ENCODE measurements at regions not wholly inside any gene's neighbourhood (a gene's known extent, or its start where the extent isn't known, plus 50 kb on each side); places are given as distances from the start of the nearest gene placed in this dataset.
A peak's percentile ranks its signal among the peaks of the same experiment; 100 is the strongest.
"Not testable (repeated sequence)": the region's sequence is repeated elsewhere in the genome, so short reads cannot be mapped to it uniquely, and the experiment has no call there.

DNA sequence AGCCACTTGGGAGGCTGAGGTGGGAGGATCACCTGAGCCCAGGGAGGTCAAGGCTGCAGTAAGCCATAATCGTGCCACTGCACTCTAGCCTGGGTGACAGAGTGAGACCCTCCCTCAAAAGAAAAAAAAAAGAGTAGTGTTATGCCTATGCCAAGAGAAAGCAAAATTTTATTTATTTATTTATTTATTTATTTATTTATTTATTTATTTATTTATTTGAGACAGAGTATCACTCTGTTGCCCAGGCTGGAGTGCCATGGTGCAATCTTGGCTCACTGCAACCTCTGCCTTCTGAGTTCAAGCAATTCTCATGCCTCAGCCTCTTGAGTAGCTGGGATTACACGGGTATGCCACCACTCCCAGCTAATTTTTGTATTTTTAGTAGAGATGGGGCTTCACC, 72.6 kb upstream of the RAPGEF2 start:
- DNase-seq (ENCODE audit: low read depth in 3 of 3, low spot score in 2 of 3), result not testable (repeated sequence)

- DNase-seq (ENCODE audit: low read depth in 3 of 3, low spot score in 2 of 3), result no peak
These were observed 67.3 kb upstream of the RAPGEF2 start for GRCh38 chr4:159035570-159035969.

DNA sequence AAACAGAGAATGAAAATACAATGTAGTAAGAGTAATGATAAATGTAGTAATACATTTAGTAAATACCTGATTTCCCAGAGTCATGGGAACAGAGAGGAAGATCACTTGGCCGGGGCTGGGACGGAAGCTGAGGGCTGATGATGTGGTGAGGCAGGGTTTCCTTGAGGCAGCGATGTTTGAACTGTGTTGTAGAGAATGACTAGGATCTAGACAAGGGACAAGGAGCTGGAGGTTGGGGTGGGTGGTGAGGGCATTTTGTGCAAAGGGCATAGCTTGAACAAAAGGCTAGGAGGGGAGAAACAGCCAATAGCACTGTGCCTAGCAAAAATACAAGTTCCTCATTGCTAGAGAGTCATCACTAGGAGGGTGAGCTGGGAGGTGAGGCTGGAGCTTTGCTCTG, 64.3 kb upstream of the RAPGEF2 start:
- DNase-seq (ENCODE audit: low read depth in 3 of 3, low spot score in 2 of 3), result no peak

GRCh38 chr4:159041054-159042034, 61.5 kb upstream of the RAPGEF2 start:
- no peak for DNase-seq (ENCODE audit: low read depth in 3 of 3, low spot score in 2 of 3)

DNA sequence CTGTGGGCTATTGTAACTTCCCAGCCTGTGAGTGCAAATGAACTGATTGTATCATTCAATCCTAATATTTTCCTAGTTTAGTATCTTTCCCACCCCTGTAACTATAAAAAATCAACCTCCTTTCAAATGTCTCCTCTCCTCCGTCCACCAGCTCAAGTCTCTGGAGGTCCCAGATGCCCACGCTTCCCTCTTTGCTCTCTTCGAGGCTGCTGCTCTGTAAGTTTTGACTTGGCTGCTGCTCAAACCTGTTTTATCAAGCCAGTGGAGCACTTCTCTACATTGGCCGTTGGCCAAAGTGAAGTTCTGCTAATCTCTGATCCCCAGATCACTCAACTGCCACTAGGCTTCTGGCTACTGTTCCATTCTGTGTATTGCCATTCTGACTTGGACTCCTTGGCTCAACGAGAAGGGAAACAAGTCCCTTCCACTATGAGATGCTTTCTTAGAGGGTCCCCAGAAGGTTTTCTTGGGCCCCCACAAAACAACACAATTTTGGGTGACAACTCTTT, 60.7 kb upstream of the RAPGEF2 start:
- no peak for DNase-seq (ENCODE audit: low read depth in 3 of 3, low spot score in 2 of 3)

DNA sequence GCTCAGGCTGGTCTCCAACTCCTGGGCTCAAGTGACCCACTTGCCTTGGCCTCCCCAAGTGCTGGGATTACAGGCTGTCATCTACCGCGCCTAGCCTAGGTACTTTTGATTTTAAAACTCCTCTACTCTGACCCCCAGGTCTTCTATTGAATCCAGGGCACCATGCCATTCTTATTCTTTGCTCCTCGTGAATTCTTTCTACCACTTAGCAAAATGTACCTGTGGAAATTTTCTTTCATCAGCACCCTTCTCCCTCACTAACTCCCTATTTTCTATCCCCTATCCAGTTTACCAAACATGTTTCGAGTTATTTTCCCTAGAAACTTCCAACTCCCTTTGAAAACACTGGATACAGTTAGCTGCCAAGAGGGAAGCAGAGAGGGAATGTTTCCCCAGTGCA, 60.0 kb upstream of the RAPGEF2 start:
- DNase-seq (ENCODE audit: low read depth in 3 of 3, low spot score in 2 of 3), result no peak

DNA sequence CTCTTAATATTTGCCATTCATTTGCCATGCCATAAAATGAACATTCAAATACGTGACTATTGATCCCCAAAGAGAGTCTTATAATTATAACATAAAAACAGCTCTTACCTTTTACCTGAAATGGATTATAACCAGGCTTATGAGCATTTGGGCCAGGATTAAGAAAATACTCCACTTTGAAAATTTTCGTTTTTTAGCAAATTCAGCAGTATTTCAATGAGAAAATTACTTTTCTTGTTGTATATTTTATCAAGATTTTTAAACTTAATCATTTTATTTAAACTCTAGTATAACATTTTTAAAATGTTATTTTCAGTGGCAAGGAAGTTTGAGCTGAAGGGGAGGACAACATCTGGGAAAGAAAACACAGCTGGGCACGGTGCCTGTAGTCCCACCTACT, 59.0 kb upstream of the RAPGEF2 start:
- DNase-seq (ENCODE audit: low read depth in 3 of 3, low spot score in 2 of 3), result no peak

DNA sequence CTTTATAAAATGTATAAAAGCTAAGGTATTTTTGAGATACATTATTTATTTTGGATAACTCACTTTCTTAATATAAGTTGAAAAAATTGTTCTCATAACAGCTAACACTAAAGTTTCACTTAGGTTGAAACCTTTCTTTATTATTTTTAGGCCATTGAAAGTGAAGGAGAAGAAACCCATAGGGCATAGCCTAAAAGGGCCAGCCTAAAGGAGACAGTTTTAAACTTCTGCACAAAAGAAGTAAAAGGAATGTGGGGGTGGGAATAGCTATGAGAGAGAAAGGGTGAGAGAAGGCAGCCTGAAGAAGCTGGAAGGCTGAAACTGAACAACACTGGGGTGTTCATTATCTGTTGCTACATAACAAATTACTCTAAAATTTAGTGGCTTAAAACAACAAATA, 57.6 kb upstream of the RAPGEF2 start:
- DNase-seq (ENCODE audit: low read depth in 3 of 3, low spot score in 2 of 3), result no peak

GRCh38 chr4:159046683-159047082, 56.2 kb upstream of the RAPGEF2 start:
- no peak for DNase-seq (ENCODE audit: low read depth in 3 of 3, low spot score in 2 of 3)

DNA sequence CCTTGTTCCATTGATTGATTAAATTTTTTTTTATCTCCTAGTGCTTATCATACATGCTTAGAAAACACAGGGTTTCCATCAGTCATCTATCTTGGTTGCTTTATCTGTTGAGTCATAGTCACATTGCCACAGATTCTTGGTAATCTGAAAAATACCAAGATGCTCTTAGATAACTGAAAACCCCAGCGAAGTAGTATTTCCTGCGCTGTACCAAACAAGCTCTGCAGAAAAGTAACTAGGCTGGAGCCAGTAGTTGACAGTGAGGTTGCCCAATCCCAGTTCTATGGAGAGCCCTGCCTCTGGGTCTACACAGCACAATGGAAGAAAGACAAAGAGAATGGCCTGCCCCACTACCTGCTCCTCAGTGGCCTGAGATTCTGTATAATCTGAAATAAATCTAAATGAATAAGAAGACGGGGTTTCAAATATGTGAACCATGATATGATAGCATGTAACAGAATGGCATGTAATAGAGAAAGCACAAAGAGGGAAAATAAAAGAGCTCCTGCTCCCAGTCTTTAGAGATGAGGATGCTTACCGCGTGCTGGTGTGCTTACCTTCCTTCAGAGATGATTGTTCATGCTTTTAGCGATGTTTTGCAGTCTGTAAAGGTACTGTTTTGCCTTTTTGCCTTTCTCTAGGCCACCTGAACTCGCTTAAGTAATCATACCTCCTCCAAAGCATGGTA, 55.3 kb upstream of the RAPGEF2 start:
- no peak for DNase-seq (ENCODE audit: low read depth in 3 of 3, low spot score in 2 of 3)

DNA sequence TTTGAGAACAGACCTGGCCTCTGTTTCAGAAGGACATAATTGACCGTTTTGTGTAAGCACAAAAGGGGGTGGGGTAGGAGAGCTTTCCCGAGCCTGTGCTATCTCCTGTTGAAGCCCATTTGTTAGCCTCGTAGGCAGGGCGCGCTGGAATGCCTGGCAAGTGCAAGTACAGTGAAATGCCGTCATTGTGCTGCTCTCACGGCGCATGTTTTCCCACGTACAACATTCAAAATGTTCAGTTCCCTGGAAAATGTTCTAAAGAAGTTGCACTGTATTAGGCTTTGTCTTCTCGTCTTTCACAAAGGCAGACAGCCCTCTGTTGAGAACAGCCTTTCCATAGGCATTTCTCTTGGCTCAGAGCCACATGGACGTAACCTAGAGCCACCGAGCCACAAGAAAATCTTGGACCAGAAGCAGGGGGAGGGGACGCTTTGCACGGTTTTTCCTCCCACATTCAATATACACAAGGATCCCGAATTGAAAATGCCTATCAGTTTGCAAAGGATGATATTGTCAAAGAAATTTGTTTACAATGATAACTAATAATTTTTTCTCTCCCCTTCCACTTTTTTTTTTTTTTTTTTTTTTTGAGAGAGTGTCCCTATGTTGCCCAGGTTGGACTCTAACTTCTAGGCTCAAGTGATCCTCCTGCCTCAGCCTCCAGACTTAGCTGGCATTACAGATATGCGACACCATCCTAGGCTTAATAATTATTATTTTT, 54.6 kb upstream of the RAPGEF2 start:
- peak; percentile 36 to 54 (median 43) for DNase-seq (ENCODE audit: low read depth in 3 of 3, low spot score in 2 of 3)

- no peak for DNase-seq (ENCODE audit: low read depth in 3 of 3, low spot score in 2 of 3)
These were observed 53.0 kb upstream of the RAPGEF2 start for GRCh38 chr4:159049780-159050375.

- no peak for DNase-seq (ENCODE audit: low read depth in 3 of 3, low spot score in 2 of 3)
These were observed 51.4 kb upstream of the RAPGEF2 start for GRCh38 chr4:159051245-159052071.

- no peak for DNase-seq (ENCODE audit: low read depth in 3 of 3, low spot score in 2 of 3)
These were observed 50.6 kb upstream of the RAPGEF2 start for GRCh38 chr4:159052315-159052714.

All from right renal cortex interstitium (tissue), 3 donors.